ENCODE measurements at regions not wholly inside any gene's neighbourhood (a gene's known extent, or its start where the extent isn't known, plus 50 kb on each side); places are given as distances from the start of the nearest gene placed in this dataset.

GRCh38 chr7:156274557-156274956 is 366.0 kb upstream of the RNF32 start:
- no peak for FAIRE-seq
- Histone ChIP-seq H3K27ac (ENCODE audit: low read depth in 1 of 3, low read length in 2 of 3) (no peak overlapping the region), H3K36me3 (ENCODE audit: control insufficient read depth in 3 of 3, insufficient read depth in 2 of 3, low read depth in 1 of 3, low read length in 3 of 3) (no peaks in the 10 kb centered on the region), H3K9me3 (ENCODE audit: control insufficient read depth in 2 of 2, insufficient read depth in 1 of 2, low read depth in 1 of 2, low read length in 1 of 2) (peaks cover 0 to 5% of the 10 kb centered on the region in 2 donors), H3K4me1 (ENCODE audit: control insufficient read depth in 3 of 3, insufficient read depth in 2 of 3, low read depth in 1 of 3, low read length in 2 of 3) (no peaks in the 10 kb centered on the region), H3K27me3 (ENCODE audit: control insufficient read depth in 3 of 3, insufficient read depth in 3 of 3, low read length in 3 of 3) (no peaks in the 10 kb centered on the region), H3K4me3 (ENCODE audit: low read depth in 1 of 3, low read length in 3 of 3) (no peak overlapping the region)
- DNase-seq, result no peak
- 83 to 86% (median 84%) methylated on average over 3 of the region's 3 CpGs for WGBS, 3 donors

DNA sequence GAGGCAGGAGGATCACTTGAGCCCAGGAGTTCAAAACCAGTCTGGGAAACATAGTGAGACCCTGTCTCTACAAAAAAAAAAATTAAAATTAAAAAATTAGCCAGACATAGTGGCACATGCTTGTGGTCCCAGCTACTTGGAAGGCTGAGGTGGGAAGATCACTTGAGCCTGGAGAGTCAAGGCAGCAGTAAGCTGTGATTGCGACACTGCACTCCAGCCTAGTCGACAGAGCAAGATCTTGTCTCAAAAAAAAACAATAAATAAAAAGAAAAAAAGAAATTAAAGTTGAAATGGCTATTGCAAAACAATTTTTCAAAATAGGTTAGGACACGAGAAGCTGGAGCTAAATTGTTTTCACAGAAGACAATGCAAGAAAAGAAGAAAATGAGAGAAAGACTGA is 379.0 kb upstream of the RNF32 start:
- Histone ChIP-seq H3K9me3 (ENCODE audit: control insufficient read depth in 2 of 2, insufficient read depth in 1 of 2, low read depth in 1 of 2, low read length in 1 of 2) (no peaks in the 10 kb centered on the region), H3K36me3 (ENCODE audit: control insufficient read depth in 3 of 3, insufficient read depth in 2 of 3, low read depth in 1 of 3, low read length in 3 of 3) (no peaks in the 10 kb centered on the region), H3K27me3 (ENCODE audit: control insufficient read depth in 3 of 3, insufficient read depth in 3 of 3, low read length in 3 of 3) (no peaks in the 10 kb centered on the region), H3K4me1 (ENCODE audit: control insufficient read depth in 3 of 3, insufficient read depth in 2 of 3, low read depth in 1 of 3, low read length in 2 of 3) (no peaks in the 10 kb centered on the region), H3K27ac (ENCODE audit: low read depth in 1 of 3, low read length in 2 of 3) (no peak overlapping the region), H3K4me3 (ENCODE audit: low read depth in 1 of 3, low read length in 3 of 3) (no peak overlapping the region)
- FAIRE-seq (no peak), DNase-seq (no peak)
- 45 to 62% (median 48%) methylated on average over 3 of the region's 3 CpGs for WGBS, 3 donors

DNA sequence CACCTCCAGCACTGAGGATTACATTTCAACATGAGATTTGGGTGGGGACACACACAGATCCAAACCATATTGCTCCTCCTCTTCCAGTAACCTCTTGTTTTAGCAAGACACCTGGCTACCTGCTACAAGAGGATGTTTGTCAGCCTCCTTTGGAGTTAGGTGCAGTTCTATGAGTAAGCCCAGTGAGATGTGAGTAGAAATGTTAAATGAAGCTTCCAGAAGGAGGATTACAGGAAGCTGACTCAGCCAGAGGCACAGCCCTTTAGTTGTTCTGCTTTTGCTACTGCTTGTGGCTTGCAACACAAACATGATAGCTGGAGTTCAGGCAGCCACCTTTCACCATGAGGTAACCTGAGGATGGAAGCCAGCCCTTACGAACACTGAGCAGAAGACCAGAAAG is 382.7 kb upstream of the RNF32 start:
- H3K27ac ChIP-seq (ENCODE audit: low read depth in 1 of 3, low read length in 2 of 3), result no peak overlapping the region
- H3K4me1 ChIP-seq (ENCODE audit: control insufficient read depth in 3 of 3, insufficient read depth in 2 of 3, low read depth in 1 of 3, low read length in 2 of 3), result no peaks in the 10 kb centered on the region
- DNase-seq (no peak), FAIRE-seq (no peak)
- no peaks in the 10 kb centered on the region for H3K36me3 ChIP-seq (ENCODE audit: control insufficient read depth in 3 of 3, insufficient read depth in 2 of 3, low read depth in 1 of 3, low read length in 3 of 3)
- H3K27me3 ChIP-seq (ENCODE audit: control insufficient read depth in 3 of 3, insufficient read depth in 3 of 3, low read length in 3 of 3), result no peaks in the 10 kb centered on the region
- WGBS, 3 donors, result 89 to 95% (median 90%) methylated on average over 1 of the region's 1 CpG
- no peak overlapping the region for H3K4me3 ChIP-seq (ENCODE audit: low read depth in 1 of 3, low read length in 3 of 3)
- no peaks in the 10 kb centered on the region for H3K9me3 ChIP-seq (ENCODE audit: control insufficient read depth in 2 of 2, insufficient read depth in 1 of 2, low read depth in 1 of 2, low read length in 1 of 2)

GRCh38 chr7:156255635-156256034 is 384.9 kb upstream of the RNF32 start:
- no peaks in the 10 kb centered on the region for H3K27me3 ChIP-seq (ENCODE audit: control insufficient read depth in 3 of 3, insufficient read depth in 3 of 3, low read length in 3 of 3)
- no peak for FAIRE-seq
- H3K36me3 ChIP-seq (ENCODE audit: control insufficient read depth in 3 of 3, insufficient read depth in 2 of 3, low read depth in 1 of 3, low read length in 3 of 3), result no peaks in the 10 kb centered on the region
- WGBS, 3 donors, result 86 to 88% (median 88%) methylated on average over 5 of the region's 5 CpGs
- H3K9me3 ChIP-seq (ENCODE audit: control insufficient read depth in 2 of 2, insufficient read depth in 1 of 2, low read depth in 1 of 2, low read length in 1 of 2), result no peaks in the 10 kb centered on the region
- H3K4me1 ChIP-seq (ENCODE audit: control insufficient read depth in 3 of 3, insufficient read depth in 2 of 3, low read depth in 1 of 3, low read length in 2 of 3), result no peaks in the 10 kb centered on the region
- no peak overlapping the region for H3K4me3 ChIP-seq (ENCODE audit: low read depth in 1 of 3, low read length in 3 of 3)
- DNase-seq, result no peak
- H3K27ac ChIP-seq (ENCODE audit: low read depth in 1 of 3, low read length in 2 of 3), result no peak overlapping the region

GRCh38 chr7:156251861-156252260 is 388.7 kb upstream of the RNF32 start:
- WGBS, 3 donors, result 91 to 92% (median 91%) methylated on average over 9 of the region's 9 CpGs
- no peaks in the 10 kb centered on the region for H3K36me3 ChIP-seq (ENCODE audit: control insufficient read depth in 3 of 3, insufficient read depth in 2 of 3, low read depth in 1 of 3, low read length in 3 of 3)
- no peak overlapping the region for H3K27ac ChIP-seq (ENCODE audit: low read depth in 1 of 3, low read length in 2 of 3)

GRCh38 chr7:156240532-156240931 is 400.0 kb upstream of the RNF32 start:
- H3K9me3 ChIP-seq (ENCODE audit: control insufficient read depth in 2 of 2, insufficient read depth in 1 of 2, low read depth in 1 of 2, low read length in 1 of 2), result no peaks in the 10 kb centered on the region
- no peak for FAIRE-seq
- no peak overlapping the region for H3K4me3 ChIP-seq (ENCODE audit: low read depth in 1 of 3, low read length in 3 of 3)

More at GRCh38 chr7:156251861-156252260, 388.7 kb upstream of the RNF32 start:
- no peaks in the 10 kb centered on the region for H3K4me1 ChIP-seq (ENCODE audit: control insufficient read depth in 3 of 3, insufficient read depth in 2 of 3, low read depth in 1 of 3, low read length in 2 of 3)
- no peaks in the 10 kb centered on the region for H3K9me3 ChIP-seq (ENCODE audit: control insufficient read depth in 2 of 2, insufficient read depth in 1 of 2, low read depth in 1 of 2, low read length in 1 of 2)
- H3K4me3 ChIP-seq (ENCODE audit: low read depth in 1 of 3, low read length in 3 of 3), result no peak overlapping the region
- no peak for FAIRE-seq
- no peak for DNase-seq
- peaks cover 0 to 6% (median 0%) of the 10 kb centered on the region in 3 donors for H3K27me3 ChIP-seq (ENCODE audit: control insufficient read depth in 3 of 3, insufficient read depth in 3 of 3, low read length in 3 of 3)

DNA sequence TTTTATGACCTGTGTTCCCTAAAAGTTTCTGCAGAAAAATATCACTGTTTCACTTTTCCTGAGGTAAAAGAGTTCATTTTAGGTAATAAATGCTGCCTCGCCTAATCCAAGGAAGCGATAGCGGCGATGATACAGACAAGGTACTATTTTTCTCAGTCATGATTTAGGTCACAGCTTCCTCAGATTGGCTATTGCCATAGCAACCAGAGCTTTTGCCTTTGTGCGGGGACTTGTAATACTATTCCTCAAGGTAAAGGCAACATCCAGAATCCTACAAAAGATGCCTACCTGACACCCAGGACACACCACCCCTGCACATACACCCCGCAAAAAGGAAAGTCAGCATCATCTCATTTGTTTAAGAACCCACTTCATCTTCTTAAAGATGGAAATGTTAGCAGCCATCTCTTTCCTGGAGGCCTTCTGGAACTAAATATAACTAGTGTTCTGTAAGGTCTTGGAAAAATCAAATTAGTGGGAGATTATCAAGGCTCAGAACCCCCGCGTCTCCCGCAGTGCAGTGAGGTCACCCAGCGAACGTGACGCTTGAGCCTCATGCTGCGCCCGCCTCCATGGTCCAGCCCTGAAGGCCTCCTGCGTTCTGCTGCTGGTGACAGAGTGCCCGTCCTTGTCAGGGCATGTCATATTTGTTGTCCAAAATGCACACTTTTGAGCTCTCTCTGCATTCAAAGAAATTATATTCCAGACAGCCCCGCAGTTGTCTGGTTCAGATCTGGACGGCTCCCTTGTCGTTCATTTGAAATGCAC is 402.0 kb upstream of the RNF32 start:
- Histone ChIP-seq H3K36me3 (ENCODE audit: control insufficient read depth in 3 of 3, insufficient read depth in 2 of 3, low read depth in 1 of 3, low read length in 3 of 3) (no peaks in the 10 kb centered on the region), H3K27ac (ENCODE audit: low read depth in 1 of 3, low read length in 2 of 3) (no peak overlapping the region), H3K4me3 (ENCODE audit: low read depth in 1 of 3, low read length in 3 of 3) (no peak overlapping the region), H3K27me3 (ENCODE audit: control insufficient read depth in 3 of 3, insufficient read depth in 3 of 3, low read length in 3 of 3) (no peaks in the 10 kb centered on the region), H3K4me1 (ENCODE audit: control insufficient read depth in 3 of 3, insufficient read depth in 2 of 3, low read depth in 1 of 3, low read length in 2 of 3) (no peaks in the 10 kb centered on the region), H3K9me3 (ENCODE audit: control insufficient read depth in 2 of 2, insufficient read depth in 1 of 2, low read depth in 1 of 2, low read length in 1 of 2) (no peaks in the 10 kb centered on the region)
- WGBS, 3 donors, result 81 to 88% (median 86%) methylated on average over 19 of the region's 19 CpGs
- FAIRE-seq, result no peak
- DNase-seq, result no peak

More at GRCh38 chr7:156240532-156240931, 400.0 kb upstream of the RNF32 start:
- no peak overlapping the region for H3K27ac ChIP-seq (ENCODE audit: low read depth in 1 of 3, low read length in 2 of 3)
- H3K36me3 ChIP-seq (ENCODE audit: control insufficient read depth in 3 of 3, insufficient read depth in 2 of 3, low read depth in 1 of 3, low read length in 3 of 3), result no peaks in the 10 kb centered on the region
- DNase-seq, result no peak
- H3K4me1 ChIP-seq (ENCODE audit: control insufficient read depth in 3 of 3, insufficient read depth in 2 of 3, low read depth in 1 of 3, low read length in 2 of 3), result no peaks in the 10 kb centered on the region
- no peaks in the 10 kb centered on the region for H3K27me3 ChIP-seq (ENCODE audit: control insufficient read depth in 3 of 3, insufficient read depth in 3 of 3, low read length in 3 of 3)

DNA sequence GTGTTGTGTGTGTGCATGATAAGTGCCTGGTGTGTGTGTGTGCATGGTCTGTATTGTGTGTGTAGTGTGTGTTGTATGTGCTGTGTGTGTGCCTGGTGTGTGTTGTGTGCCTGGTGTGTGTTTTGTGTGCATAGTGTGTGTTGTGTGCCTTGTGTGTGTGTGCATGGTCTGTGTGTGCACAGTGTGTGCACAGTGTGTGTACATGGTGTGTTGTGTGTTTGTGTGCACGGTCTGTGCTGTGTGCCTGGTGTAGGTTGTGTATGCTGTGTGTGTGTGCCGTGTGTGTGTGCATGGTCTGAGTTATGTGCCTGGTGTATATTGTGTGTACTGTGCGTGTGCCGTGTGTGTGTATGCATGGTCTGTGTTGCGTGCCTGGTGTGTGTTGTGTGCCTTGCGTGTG is 403.0 kb upstream of the RNF32 start:
- 91 to 97% (median 91%) methylated on average over 6 of the region's 6 CpGs for WGBS, 3 donors
- Histone ChIP-seq H3K27ac (ENCODE audit: low read depth in 1 of 3, low read length in 2 of 3) (no peak overlapping the region), H3K27me3 (ENCODE audit: control insufficient read depth in 3 of 3, insufficient read depth in 3 of 3, low read length in 3 of 3) (no peaks in the 10 kb centered on the region), H3K4me3 (ENCODE audit: low read depth in 1 of 3, low read length in 3 of 3) (no peak overlapping the region), H3K9me3 (ENCODE audit: control insufficient read depth in 2 of 2, insufficient read depth in 1 of 2, low read depth in 1 of 2, low read length in 1 of 2) (no peaks in the 10 kb centered on the region), H3K36me3 (ENCODE audit: control insufficient read depth in 3 of 3, insufficient read depth in 2 of 3, low read depth in 1 of 3, low read length in 3 of 3) (no peaks in the 10 kb centered on the region), H3K4me1 (ENCODE audit: control insufficient read depth in 3 of 3, insufficient read depth in 2 of 3, low read depth in 1 of 3, low read length in 2 of 3) (no peaks in the 10 kb centered on the region)
- FAIRE-seq, result no peak
- no peak for DNase-seq
